Common myeloid progenitor, CD34-positive (primary cell): ENCODE measurements at regions not wholly inside any gene's neighbourhood (a gene's known extent, or its start where the extent isn't known, plus 50 kb on each side); places are given as distances from the start of the nearest gene placed in this dataset.
A peak's percentile ranks its signal among the peaks of the same experiment; 100 is the strongest.

ENCODE experiments used
- CTCF ChIA-PET: fragments of 350-600 bp; sonication (Branson Sonifier 250); formaldehyde crosslinking; loops from one replicate; lab custom pipeline; 2021; ENCODE audit warnings: antibody characterized with exemption; lab: Charles Lee
- POLR2A ChIA-PET: fragments of 350-600 bp; sonication (Branson Sonifier 250); formaldehyde crosslinking; loops from one replicate; lab custom pipeline; 2021; ENCODE audit warnings: antibody characterized with exemption; lab: Charles Lee
- DNase-seq, 3 donors: peaks; one replicate each; pipeline versions ENCODE4 v3.0.0 to v3.0.0-alpha.2; 2013
- H3K27ac ChIP-seq, 2 experiments: 1 replicate in 1 of 2; 2 replicates in 1 of 2; pipeline ENCODE4 v1.7.0; 2013; ENCODE audit warnings: inconsistent platforms in 2 of 2, low read length in 2 of 2, mild to moderate bottlenecking in 2 of 2, low read depth in 1 of 2, moderate library complexity in 1 of 2; ENCODE audit not compliant: severe bottlenecking in 2 of 2, insufficient read depth in 1 of 2, poor library complexity in 1 of 2
- H3K27me3 ChIP-seq, 5 experiments: replicated peaks in 2 of 5; 1 replicate in 3 of 5; 2 replicates in 2 of 5; pipeline versions ENCODE4 v1.6.1 to v1.7.0; 2013; ENCODE audit warnings: low read length in 4 of 5, mild to moderate bottlenecking in 2 of 5, moderate library complexity in 2 of 5, inconsistent platforms in 1 of 5; ENCODE audit not compliant: insufficient read depth in 5 of 5, control insufficient read depth in 4 of 5
- H3K36me3 ChIP-seq, 4 experiments: 1 replicate in 2 of 4; 2 replicates in 2 of 4; pipeline versions ENCODE4 v1.6.1 to v1.7.0; 2013; ENCODE audit warnings: low read length in 3 of 4, control low read depth in 1 of 4, mild to moderate bottlenecking in 1 of 4; ENCODE audit not compliant: control insufficient read depth in 4 of 4, insufficient read depth in 4 of 4
- H3K4me1 ChIP-seq, 4 experiments: 1 replicate in 3 of 4; 2 replicates in 1 of 4; pipeline versions ENCODE4 v1.6.1 to v1.7.1; 2013; ENCODE audit warnings: low read length in 3 of 4, mild to moderate bottlenecking in 3 of 4, control low read depth in 1 of 4, inconsistent platforms in 1 of 4, moderate library complexity in 1 of 4; ENCODE audit not compliant: control insufficient read depth in 4 of 4, insufficient read depth in 4 of 4; ENCODE audit errors: control extremely low read depth in 1 of 4
- H3K4me3 ChIP-seq, 7 experiments: 1 replicate in 4 of 7; 2 replicates in 3 of 7; pipeline versions ENCODE4 v1.5.1 to v1.7.0; 2013; ENCODE audit warnings: mild to moderate bottlenecking in 7 of 7, low read length in 6 of 7, moderate library complexity in 6 of 7, inconsistent platforms in 2 of 7, low read depth in 2 of 7, control low read depth in 1 of 7; ENCODE audit not compliant: insufficient read depth in 4 of 7, control insufficient read depth in 1 of 7; ENCODE audit errors: extremely low read depth in 1 of 7
- H3K9me3 ChIP-seq, 5 experiments: 1 replicate in 4 of 5; 2 replicates in 1 of 5; pipeline versions ENCODE4 v1.6.1 to v1.7.1; 2013; ENCODE audit warnings: low read length in 4 of 5, mild to moderate bottlenecking in 2 of 5, inconsistent platforms in 1 of 5, low read depth in 1 of 5, moderate library complexity in 1 of 5; ENCODE audit not compliant: control insufficient read depth in 4 of 5, insufficient read depth in 2 of 5; ENCODE audit errors: control extremely low read depth in 1 of 5
- WGBS: methylation state at CpG from one replicate; pipeline ENCODE4 v1.1.5; 2013; ENCODE audit not compliant: insufficient coverage; 5-methylcytosine and 5-hydroxymethylcytosine counted together

DNA sequence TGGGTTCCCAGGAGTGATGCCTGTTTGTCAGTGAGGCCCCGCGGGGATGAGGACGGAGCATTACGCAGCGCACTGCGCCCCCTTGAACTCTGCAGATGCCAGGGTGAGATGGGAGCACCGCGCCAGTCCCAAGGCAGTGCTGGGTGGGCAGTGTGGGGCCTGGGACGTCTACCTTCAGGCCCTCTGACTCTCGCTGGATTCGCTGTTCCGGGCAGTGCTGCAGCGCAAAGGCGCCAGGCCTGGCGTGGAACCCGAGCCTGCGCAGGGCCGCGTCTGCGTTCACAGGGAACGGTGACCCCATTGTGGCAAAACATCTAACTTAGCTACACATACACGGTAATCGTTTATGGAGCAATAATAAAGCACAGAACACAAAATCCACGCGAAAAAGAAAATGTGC, 257.3 kb downstream of the QKI start:
- Histone ChIP-seq H3K4me3 (no peak overlapping the region), H3K4me1 (peaks cover 0 to 18% (median 14%) of the 10 kb centered on the region in 4 experiments), H3K27ac (no peak overlapping the region), H3K36me3 (no peaks in the 10 kb centered on the region), H3K9me3 (no peaks in the 10 kb centered on the region), H3K27me3 (peaks cover 0 to 44% (median 5%) of the 10 kb centered on the region in 5 experiments)
- ChIA-PET POLR2A (no interaction called here), CTCF (no interaction called here)
- 98% methylated on average over 17 of the region's 25 CpGs for WGBS
- no peak for DNase-seq

GRCh38 chr6:163671355-163671754, 256.8 kb downstream of the QKI start:
- no peak for DNase-seq
- H3K4me3 ChIP-seq, result no peak overlapping the region
- H3K27ac ChIP-seq, result no peak overlapping the region
- WGBS, result 95% methylated on average over 19 of the region's 19 CpGs
- H3K4me1 ChIP-seq, result peaks cover 2 to 22% (median 15%) of the 10 kb centered on the region in 4 experiments
- no peaks in the 10 kb centered on the region for H3K9me3 ChIP-seq
- ChIA-PET CTCF (no interaction called here), POLR2A (no interaction called here)
- H3K27me3 ChIP-seq, result peaks cover 0 to 48% (median 5%) of the 10 kb centered on the region in 5 experiments
- H3K36me3 ChIP-seq, result no peaks in the 10 kb centered on the region

GRCh38 chr6:163670336-163670735, 255.8 kb downstream of the QKI start:
- Histone ChIP-seq H3K27me3 (peaks cover 0 to 58% (median 6%) of the 10 kb centered on the region in 5 experiments), H3K27ac (no peak overlapping the region), H3K4me1 (peaks cover 2 to 24% (median 15%) of the 10 kb centered on the region in 4 experiments), H3K4me3 (no peak overlapping the region), H3K36me3 (no peaks in the 10 kb centered on the region), H3K9me3 (no peaks in the 10 kb centered on the region)
- ChIA-PET POLR2A (no interaction called here), CTCF (interaction anchor here (1.5 kb wide), 1 partner anchor 9 kb away, joined by 3 read pairs; no protein-coding TSS in a partner anchor)
- DNase-seq, result no peak
- WGBS, result 100% methylated on average over 1 of the region's 1 CpG

DNA sequence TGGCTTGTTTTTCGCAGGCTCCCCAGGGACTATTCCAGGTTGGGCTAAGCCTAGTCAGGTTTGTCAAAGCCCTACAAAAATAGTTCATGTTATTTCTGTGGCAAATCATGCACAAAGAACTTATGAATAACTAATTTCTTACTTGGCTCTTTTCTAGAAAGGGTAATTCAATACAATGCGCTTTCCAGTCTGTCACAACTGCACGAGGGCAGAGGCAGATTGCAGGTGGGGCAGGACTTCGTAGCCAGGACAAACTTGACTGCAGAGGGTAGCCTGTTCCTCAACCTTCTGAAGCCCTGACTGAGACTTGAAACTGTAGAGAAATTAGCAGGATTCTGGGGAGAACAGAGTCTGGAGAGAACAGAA, 253.5 kb downstream of the QKI start:
- ChIA-PET CTCF (interaction anchor here (0.6 kb wide), 1 partner anchor 298 kb away, joined by 3 read pairs; no protein-coding TSS in a partner anchor), POLR2A (interaction anchor here (0.5 kb wide), 1 partner anchor 442 kb away, joined by 3 read pairs; no protein-coding TSS in a partner anchor)
- 53% methylated on average over 4 of the region's 4 CpGs for WGBS
- peaks cover 0 to 70% (median 17%) of the 10 kb centered on the region in 5 experiments for H3K27me3 ChIP-seq
- no peak for DNase-seq
- no peaks in the 10 kb centered on the region for H3K36me3 ChIP-seq
- H3K27ac ChIP-seq, result no peak overlapping the region
- H3K9me3 ChIP-seq, result no peaks in the 10 kb centered on the region
- no peak overlapping the region for H3K4me3 ChIP-seq
- H3K4me1 ChIP-seq, result peaks cover 2 to 24% (median 15%) of the 10 kb centered on the region in 4 experiments

DNA sequence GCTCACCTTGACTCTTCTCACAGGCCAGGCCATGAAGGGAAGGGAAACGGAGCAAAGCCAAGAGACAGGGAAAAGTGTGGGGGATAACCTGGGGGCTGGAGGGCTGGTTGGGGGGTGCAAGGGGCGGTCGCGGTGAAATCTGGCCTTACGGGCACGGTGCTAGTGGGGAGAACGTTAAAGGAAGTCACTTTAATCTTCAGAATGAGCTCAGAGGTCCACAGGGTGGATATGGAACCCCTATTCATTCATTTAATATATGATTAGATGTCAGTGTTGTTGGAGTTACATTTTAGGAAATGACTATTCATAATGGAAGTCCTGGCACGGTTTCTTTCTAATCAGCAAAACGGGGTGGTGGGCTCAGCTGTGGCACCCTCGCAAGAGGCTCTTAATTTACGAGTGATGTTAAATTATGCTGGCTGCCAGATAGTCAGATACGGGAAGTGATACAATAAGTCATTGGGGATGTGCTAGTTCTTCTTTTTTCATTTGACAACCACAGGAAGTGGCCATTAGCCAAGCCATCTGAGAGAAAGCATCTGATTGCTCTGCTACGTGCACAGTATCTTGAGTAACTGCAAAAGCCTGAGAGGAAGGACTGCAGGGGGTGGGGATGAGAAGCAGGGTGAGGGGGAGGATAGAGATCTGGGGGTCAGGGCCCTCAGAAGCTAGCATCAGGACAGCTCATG, 253.0 kb downstream of the QKI start:
- H3K27ac ChIP-seq, result no peak overlapping the region
- POLR2A ChIA-PET, result interaction anchor here (0.5 kb wide), 1 partner anchor 442 kb away, joined by 3 read pairs; no protein-coding TSS in a partner anchor
- H3K4me1 ChIP-seq, result peaks cover 2 to 24% (median 15%) of the 10 kb centered on the region in 4 experiments
- peaks cover 0 to 75% (median 18%) of the 10 kb centered on the region in 5 experiments for H3K27me3 ChIP-seq
- CTCF ChIA-PET, result interaction anchor here (1.1 kb wide), 1 partner anchor 9 kb away, joined by 4 read pairs; no protein-coding TSS in a partner anchor
- H3K36me3 ChIP-seq, result no peaks in the 10 kb centered on the region
- 0% methylated on average over 6 of the region's 13 CpGs for WGBS
- H3K9me3 ChIP-seq, result no peaks in the 10 kb centered on the region
- no peak overlapping the region for H3K4me3 ChIP-seq
- DNase-seq, result peak; percentile 75 to 94 (median 93)

DNA sequence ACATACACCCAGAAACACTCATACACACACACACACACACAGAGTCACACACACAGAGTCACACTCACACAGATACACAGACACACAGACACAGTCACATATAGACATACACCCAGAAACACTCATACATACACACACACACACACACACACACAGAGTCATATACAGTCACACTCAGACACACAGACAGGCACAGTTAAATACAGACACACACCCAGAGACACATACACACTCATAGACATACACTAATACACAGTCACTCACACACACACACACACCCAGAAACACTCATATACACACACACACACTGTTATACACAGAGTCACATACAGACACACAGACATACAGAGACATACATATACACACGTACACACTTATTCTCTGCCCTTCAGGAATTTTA, 250.9 kb downstream of the QKI start:
- H3K4me3 ChIP-seq, result no peak overlapping the region
- CTCF ChIA-PET, result no interaction called here
- DNase-seq, result no peak
- peaks cover 0 to 81% (median 17%) of the 10 kb centered on the region in 5 experiments for H3K27me3 ChIP-seq
- H3K9me3 ChIP-seq, result no peaks in the 10 kb centered on the region
- POLR2A ChIA-PET, result no interaction called here
- H3K4me1 ChIP-seq, result peaks cover 2 to 32% (median 15%) of the 10 kb centered on the region in 4 experiments
- no peaks in the 10 kb centered on the region for H3K36me3 ChIP-seq
- H3K27ac ChIP-seq, result no peak overlapping the region
- no CpG with 5 or more reads among the region's 1 CpG for WGBS

GRCh38 chr6:163663575-163663974, 249.1 kb downstream of the QKI start:
- DNase-seq, result no peak
- Histone ChIP-seq H3K9me3 (no peaks in the 10 kb centered on the region), H3K27ac (no peak overlapping the region), H3K36me3 (no peaks in the 10 kb centered on the region), H3K4me3 (no peak overlapping the region), H3K4me1 (peaks cover 2 to 31% (median 15%) of the 10 kb centered on the region in 4 experiments), H3K27me3 (peaks cover 0 to 82% (median 23%) of the 10 kb centered on the region in 5 experiments)
- ChIA-PET CTCF (no interaction called here), POLR2A (no interaction called here)
- 90% methylated on average over 7 of the region's 7 CpGs for WGBS
